RWPE1 (cell line): ENCODE measurements at regions not wholly inside any gene's neighbourhood (a gene's known extent, or its start where the extent isn't known, plus 50 kb on each side); places are given as distances from the start of the nearest gene placed in this dataset.

Experiments
- CTCF ChIA-PET: fragments of 350-600 bp; sonication (Branson Sonifier 250); formaldehyde crosslinking; extraction: SDS; loops from one replicate; lab custom pipeline; 2021; lab: Yijun Ruan, JAX
- POLR2A ChIA-PET: fragments of 400-600 bp; formaldehyde crosslinking; extraction: SDS; loops from one replicate; lab custom pipeline; 2020; ENCODE audit warnings: antibody characterized with exemption; ENCODE audit not compliant: low non-redundant PET; lab: Yijun Ruan, JAX
- DNase-seq: peaks from one replicate; pipeline ENCODE4 v3.0.0; 2012; ENCODE audit warnings: low spot score
- H3K27ac ChIP-seq: fragments of 450-650 bp; 2 replicates; pipeline ENCODE4 v1.5.1; 2017
- TF ChIP-seq, protein P1 (sequence below): fragments of 450-650 bp; conservative IDR thresholded peaks from 2 replicates; pipeline ENCODE4 v1.5.1; 2017; ENCODE audit warnings: low read depth, mild to moderate bottlenecking

DNA sequence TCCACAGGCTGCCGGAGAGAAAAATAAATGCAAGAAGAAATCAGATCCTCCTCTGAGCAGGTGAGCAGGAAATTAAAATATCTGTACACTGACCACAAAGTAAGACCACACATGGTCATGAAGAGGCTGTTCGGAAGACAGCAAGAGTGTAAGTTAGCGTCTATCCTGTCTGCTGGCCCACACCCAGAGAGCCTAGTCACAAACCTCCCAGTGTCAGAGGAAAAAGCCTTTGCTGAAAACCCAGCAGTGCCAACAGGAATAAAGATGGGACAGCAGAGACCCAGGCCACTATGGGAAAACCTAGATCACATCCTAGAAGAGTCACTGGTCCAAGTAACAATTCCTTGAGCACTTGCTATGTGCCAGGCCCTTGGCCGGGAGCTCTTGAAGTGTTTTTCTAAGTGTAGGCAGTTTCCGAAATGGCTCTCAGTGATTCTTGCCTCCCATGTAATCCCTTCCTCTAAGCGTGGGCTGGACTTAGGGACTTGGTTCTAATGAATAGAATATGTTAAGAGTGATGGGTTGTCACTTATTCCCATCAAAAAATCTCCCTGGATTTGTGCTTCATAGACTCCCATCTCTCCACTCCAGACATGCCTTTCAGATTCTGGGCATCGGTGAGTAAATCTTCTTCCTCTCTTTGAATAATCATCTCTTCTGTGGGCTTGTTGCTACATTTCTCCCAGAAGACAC lies 110.9 kb upstream of the PKDCC start:
- DNase-seq, result no peak
- ChIA-PET POLR2A (no interaction called here), CTCF (no interaction called here)
- TF ChIP-seq, protein P1, sequence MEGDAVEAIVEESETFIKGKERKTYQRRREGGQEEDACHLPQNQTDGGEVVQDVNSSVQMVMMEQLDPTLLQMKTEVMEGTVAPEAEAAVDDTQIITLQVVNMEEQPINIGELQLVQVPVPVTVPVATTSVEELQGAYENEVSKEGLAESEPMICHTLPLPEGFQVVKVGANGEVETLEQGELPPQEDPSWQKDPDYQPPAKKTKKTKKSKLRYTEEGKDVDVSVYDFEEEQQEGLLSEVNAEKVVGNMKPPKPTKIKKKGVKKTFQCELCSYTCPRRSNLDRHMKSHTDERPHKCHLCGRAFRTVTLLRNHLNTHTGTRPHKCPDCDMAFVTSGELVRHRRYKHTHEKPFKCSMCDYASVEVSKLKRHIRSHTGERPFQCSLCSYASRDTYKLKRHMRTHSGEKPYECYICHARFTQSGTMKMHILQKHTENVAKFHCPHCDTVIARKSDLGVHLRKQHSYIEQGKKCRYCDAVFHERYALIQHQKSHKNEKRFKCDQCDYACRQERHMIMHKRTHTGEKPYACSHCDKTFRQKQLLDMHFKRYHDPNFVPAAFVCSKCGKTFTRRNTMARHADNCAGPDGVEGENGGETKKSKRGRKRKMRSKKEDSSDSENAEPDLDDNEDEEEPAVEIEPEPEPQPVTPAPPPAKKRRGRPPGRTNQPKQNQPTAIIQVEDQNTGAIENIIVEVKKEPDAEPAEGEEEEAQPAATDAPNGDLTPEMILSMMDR, result no peak
- H3K27ac ChIP-seq, result no peak overlapping the region

DNA sequence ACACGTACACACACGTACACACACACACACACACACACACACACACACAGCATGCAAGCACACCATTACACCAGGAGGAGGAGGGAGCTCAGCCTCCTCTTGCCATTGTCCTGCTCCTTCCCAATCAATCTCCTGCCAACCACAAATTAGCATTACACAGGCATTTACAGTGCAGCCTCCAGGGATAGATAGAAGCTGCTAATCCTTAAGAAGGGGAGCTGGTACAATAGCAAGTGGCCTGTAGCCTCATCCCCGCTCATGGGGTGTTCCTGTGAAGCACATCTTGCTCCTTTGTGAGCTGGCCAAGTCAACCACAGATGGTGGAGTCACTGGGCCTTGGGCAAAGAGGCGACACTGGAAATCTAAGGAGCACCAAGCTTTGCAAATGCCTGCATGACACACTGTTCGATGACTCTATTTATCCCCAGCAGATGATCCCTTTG lies 110.3 kb upstream of the PKDCC start:
- DNase-seq, result no peak
- ChIA-PET POLR2A (no interaction called here), CTCF (no interaction called here)
- TF ChIP-seq, protein P1, result no peak
- H3K27ac ChIP-seq, result no peak overlapping the region

DNA sequence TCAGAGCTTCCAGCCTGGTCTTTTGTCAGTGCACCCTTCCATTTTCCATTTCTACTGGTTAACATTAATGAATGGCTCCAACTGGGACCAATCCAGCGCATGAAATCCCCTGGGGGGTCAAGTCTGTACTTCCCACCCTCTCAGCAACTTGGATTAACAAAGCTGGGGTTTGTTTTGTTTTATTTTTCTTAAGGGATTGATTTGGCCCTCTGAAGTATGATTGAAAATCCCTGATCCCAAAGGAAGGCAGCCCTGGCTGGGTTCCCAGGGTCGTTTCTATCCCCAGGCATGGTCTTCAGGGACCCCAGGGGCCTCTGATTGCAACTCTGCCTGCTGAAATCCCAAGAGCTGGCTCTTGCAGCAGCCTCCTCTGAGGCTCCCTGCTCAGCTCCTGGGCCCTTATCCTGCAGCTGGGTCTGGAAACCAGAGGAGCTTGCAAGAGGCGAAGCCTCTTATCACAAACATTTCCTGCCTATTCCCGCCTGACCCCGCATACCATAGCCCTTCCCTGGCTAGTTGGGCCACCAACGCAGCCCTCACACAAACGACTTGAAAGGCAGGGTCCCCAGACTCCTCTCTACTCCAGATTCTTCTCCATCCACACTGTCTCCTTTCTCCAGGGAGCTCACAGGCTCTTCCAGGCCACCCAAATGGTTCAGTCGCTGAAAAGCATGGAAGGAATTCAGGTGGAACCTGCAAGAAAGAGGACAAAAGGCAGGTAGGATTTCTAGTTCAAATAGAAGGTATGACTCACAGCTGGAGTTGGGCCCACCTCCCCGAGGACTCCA lies 109.7 kb upstream of the PKDCC start:
- TF ChIP-seq, protein P1, result no peak
- CTCF ChIA-PET, result no interaction called here
- no peak overlapping the region for H3K27ac ChIP-seq
- no peak for DNase-seq
- POLR2A ChIA-PET, result no interaction called here

DNA sequence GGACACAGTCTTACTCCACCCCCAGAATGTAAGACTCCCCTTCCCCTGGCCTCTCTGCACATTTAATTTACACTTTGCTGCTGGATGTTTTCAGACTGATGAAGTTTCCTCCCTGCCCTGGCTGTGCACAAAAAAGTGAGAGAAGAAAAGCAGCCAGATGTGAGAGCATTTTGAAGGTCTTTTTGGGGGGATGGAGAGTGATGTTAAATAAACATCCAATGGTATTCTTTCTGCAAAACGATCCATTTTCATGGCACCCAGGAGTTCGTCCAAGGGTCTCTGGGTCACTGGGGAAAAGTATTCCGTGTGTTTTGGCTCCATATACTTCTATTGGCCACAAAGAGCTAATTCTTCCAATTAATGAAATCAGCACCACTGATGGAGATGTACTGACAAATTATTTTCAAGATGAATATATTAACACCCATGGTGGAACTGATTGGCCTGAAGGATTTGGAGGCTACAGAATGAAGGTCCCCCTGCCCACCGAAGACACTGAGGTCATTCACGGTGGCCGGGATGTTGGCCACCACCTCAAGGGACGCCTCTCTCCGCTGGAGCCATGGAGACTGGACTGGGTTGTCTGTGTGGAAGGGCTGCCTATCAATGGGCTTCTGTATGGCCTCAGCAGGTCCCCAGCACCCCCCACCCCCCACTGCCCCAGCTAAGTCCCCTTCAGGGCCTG lies 107.6 kb upstream of the PKDCC start:
- POLR2A ChIA-PET, result no interaction called here
- TF ChIP-seq, protein P1, result no peak
- H3K27ac ChIP-seq, result no peak overlapping the region
- CTCF ChIA-PET, result interaction anchor here (0.6 kb wide), 1 partner anchor 12 kb away, joined by 4 read pairs; no protein-coding TSS in a partner anchor
- DNase-seq, result no peak

DNA sequence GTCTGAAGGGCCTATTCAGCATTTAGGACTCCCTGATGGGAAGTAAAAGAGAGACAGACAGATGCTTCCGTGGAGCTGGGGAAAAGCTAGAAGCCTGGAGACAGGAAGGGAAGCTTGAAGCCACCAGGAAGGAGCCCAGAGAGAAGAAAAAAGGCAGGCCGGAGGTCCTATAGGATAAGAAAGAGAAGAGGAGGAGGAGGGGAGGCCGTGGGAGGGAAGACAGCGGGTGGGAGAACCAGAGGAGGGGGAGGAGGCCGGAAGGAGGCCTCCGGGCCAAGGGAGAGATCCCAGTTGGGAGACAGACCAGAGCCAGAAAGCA lies 107.1 kb upstream of the PKDCC start:
- ChIA-PET POLR2A (no interaction called here), CTCF (interaction anchor here (0.6 kb wide), 1 partner anchor 12 kb away, joined by 4 read pairs; no protein-coding TSS in a partner anchor)
- TF ChIP-seq, protein P1, result no peak
- no peak for DNase-seq
- no peak overlapping the region for H3K27ac ChIP-seq

DNA sequence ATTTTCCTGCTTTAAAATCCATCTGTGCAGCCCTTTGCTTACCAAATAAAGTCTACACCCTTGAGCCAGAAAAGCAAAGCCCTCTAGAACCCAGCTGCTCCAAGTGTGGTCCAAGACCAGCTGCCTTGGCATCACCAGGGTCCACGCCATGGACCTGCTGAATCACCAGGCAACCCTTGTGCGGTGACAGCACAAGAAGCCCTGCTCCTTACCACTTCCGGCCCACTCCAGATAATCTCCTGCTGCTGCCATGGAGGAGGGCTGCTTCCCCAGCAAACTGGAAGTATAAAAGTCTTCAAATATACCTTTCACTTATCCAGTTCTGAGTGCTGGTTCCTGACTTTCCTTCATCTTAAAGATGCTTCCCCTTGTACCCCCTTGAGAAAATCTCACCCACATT lies 106.0 kb upstream of the PKDCC start:
- DNase-seq, result no peak
- ChIA-PET CTCF (no interaction called here), POLR2A (no interaction called here)
- TF ChIP-seq, protein P1, result no peak
- no peak overlapping the region for H3K27ac ChIP-seq
